ENCODE measurements at regions not wholly inside any gene's neighbourhood (a gene's known extent, or its start where the extent isn't known, plus 50 kb on each side); places are given as distances from the start of the nearest gene placed in this dataset.

DNA sequence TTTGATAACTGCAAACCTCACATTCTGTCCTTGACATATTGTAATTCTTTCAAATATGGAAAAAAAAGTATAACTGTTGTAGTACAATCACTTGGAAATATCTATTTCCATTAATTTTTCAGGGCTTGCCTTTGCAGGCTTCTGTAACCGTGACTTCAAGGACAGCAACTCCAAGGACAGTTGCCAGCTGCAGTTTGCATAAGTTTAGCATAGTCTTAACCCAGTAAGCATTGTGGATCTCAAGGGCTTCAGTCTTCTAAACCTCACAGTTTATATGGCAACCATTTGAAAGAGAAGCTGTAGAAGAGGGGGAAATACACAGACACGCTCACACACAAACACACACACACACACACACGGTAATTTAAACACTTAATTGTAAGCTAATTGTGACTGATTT lies 112.8 kb upstream of the GPR149 start:
- peaks cover 2% of the 10 kb centered on the region for H3K9me3 Mint-ChIP-seq (ENCODE audit: low read depth)
- ATAC-seq (no peak), DNase-seq (no peak)
- no peaks in the 10 kb centered on the region for H3K36me3 Mint-ChIP-seq
- no peaks in the 10 kb centered on the region for H3K27me3 Mint-ChIP-seq
- H3K4me1 Mint-ChIP-seq: no peaks in the 10 kb centered on the region
- H3K4me3 Mint-ChIP-seq: no peak overlapping the region
- no peak overlapping the region for H3K27ac Mint-ChIP-seq
- CTCF ChIA-PET: no interaction called here

DNA sequence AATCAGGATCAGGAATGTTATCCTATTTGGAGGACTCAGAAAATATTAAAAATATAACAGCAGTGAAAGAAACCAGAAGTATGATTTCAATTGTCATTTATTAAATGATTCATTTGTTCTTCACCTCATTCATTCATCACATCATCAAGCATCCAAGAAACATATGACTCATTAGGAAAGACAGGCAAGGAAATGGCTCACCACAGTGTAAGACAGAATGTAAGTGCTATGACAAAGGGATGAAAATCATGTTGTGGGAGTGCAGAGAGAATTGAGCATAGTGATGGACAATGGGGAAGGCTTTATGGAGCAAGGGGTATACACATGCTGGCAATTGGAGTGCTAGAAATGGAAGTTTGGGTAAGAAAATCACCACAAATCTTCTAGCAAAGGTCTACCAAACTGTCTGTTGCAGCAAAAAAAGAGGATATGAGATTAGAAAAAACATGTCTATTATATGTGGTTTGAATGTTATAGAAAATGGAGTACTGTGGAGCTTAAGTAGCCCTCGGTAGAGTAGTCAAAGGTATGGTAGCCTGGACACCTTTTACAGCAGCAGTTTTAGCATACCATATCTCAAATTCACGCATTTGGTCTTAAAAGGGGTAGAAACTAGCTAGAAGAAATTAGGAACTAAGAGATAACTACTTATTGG lies 111.1 kb upstream of the GPR149 start:
- Mint-ChIP-seq H3K4me1 (no peaks in the 10 kb centered on the region), H3K27ac (no peak overlapping the region), H3K27me3 (no peaks in the 10 kb centered on the region), H3K9me3 (ENCODE audit: low read depth) (peaks cover 2% of the 10 kb centered on the region), H3K4me3 (no peak overlapping the region), H3K36me3 (no peaks in the 10 kb centered on the region)
- ATAC-seq (no peak), DNase-seq (no peak)
- CTCF ChIA-PET: no interaction called here

DNA sequence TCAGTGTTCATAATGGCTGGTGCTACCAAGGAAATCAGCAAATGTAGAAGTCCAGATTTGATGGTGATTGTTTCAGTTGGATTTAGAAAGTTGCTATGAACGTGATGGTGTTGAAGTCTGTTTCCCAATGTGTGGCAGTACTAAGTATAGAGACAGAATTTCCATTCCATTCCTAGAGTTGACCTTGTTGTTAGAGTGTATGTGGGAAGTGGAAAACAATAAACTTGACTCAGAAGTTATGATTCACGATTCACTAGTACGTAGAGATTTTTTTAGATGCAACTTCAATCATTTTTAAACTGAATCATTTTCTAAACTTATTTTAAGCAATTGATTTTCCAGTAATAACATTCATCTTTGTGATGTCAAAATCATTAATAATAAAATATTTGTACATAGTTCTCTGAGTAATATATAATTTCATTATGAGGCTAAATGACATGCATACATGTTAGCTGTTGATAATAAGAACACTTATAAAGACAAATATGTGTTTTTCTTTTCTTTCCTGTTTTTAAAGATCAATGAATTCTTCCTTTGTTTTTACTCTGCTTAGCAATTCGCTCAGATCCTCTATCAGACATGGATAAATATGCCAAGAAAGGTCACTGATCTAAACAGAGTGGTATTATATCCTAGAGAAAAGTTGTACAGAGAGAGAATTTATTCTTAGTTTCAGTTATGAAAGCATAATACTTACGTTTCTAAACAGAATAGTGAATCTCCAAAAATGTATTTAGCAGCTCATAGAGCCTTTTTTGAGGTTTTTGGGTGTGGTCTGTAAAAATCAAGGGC lies 108.8 kb upstream of the GPR149 start:
- CTCF ChIA-PET: no interaction called here
- H3K9me3 Mint-ChIP-seq (ENCODE audit: low read depth): peaks cover 2% of the 10 kb centered on the region
- H3K27me3 Mint-ChIP-seq: no peaks in the 10 kb centered on the region
- ATAC-seq (no peak), DNase-seq (no peak)
- no peaks in the 10 kb centered on the region for H3K4me1 Mint-ChIP-seq
- no peak overlapping the region for H3K4me3 Mint-ChIP-seq
- no peak overlapping the region for H3K27ac Mint-ChIP-seq
- no peaks in the 10 kb centered on the region for H3K36me3 Mint-ChIP-seq

DNA sequence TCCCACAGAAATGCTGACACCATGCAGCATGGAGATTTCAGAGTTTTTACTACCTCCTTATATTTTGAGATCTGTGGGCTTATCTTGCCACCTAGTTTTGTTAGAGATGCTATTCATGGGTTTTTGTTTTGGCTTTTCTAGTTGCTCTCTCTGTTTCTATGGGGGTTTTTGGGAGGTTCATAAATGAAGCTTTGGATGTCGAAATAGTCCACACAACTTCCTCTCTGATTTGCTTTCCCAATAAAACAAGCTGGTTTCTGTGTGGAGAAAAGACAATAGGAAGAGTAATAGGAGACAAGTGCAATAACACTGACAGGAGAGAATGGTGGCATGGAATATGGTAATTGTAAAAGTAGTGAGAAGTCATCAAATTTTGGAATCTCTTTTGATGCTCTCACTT lies 106.8 kb upstream of the GPR149 start:
- ATAC-seq (no peak), DNase-seq (no peak)
- no peaks in the 10 kb centered on the region for H3K4me1 Mint-ChIP-seq
- CTCF ChIA-PET: no interaction called here
- H3K27ac Mint-ChIP-seq: no peak overlapping the region
- peaks cover 2% of the 10 kb centered on the region for H3K9me3 Mint-ChIP-seq (ENCODE audit: low read depth)
- H3K27me3 Mint-ChIP-seq: no peaks in the 10 kb centered on the region
- H3K36me3 Mint-ChIP-seq: no peaks in the 10 kb centered on the region
- H3K4me3 Mint-ChIP-seq: no peak overlapping the region

DNA sequence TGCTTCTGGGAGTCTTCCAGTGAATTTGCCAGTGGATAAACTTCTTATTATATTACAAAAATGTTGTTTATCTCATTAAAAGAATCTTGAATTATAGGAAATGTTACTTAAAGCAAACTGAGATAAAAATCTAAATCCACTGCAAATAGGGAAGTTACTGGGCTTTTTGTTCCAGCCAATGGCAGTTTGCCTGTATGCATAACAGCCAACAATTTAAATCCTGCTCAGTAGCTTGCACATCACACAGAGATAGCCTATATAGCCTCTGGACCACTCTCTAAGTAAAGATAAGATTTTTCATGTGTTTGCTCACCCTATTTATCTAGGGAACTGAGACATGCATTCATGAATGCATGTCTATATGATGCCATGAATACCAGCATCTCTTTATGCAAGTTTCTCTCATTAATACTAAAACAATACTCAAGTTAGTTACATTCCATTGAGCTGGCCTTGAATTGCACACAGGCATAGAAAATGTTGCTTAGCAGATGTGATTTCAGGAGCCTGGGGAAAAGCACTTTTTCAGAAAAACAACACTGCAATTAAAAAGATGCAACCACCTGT lies 92.1 kb upstream of the GPR149 start:
- no peak for ATAC-seq
- H3K36me3 Mint-ChIP-seq: no peaks in the 10 kb centered on the region
- DNase-seq: no peak
- no peak overlapping the region for H3K27ac Mint-ChIP-seq
- no peaks in the 10 kb centered on the region for H3K4me1 Mint-ChIP-seq
- H3K4me3 Mint-ChIP-seq: no peak overlapping the region
- H3K27me3 Mint-ChIP-seq: no peaks in the 10 kb centered on the region
- CTCF ChIA-PET: no interaction called here
- H3K9me3 Mint-ChIP-seq (ENCODE audit: low read depth): peaks cover 2% of the 10 kb centered on the region

DNA sequence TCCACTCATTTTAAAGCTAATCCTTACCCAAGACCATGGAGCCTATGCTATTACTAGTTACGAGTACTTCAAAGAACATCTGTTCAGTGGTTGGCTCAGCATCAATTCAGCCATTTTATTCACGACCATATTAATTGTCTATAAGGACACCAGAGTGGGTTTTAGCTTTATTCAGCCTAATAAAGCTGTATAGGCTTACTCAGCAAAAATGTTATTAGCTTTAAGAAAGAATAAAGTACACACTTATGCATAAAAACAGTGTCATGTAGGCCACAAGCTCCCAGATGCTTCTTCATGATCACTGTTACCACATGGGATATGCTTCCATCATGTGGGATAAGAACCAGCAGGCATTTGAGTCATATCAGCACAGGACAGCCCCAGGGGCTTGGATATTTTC lies 87.4 kb upstream of the GPR149 start:
- no peak overlapping the region for H3K4me3 Mint-ChIP-seq
- H3K36me3 Mint-ChIP-seq: no peaks in the 10 kb centered on the region
- ATAC-seq (no peak), DNase-seq (no peak)
- CTCF ChIA-PET: no interaction called here
- no peaks in the 10 kb centered on the region for H3K4me1 Mint-ChIP-seq
- H3K27ac Mint-ChIP-seq: no peak overlapping the region
- H3K27me3 Mint-ChIP-seq: no peaks in the 10 kb centered on the region
- peaks cover 4% of the 10 kb centered on the region for H3K9me3 Mint-ChIP-seq (ENCODE audit: low read depth)

DNA sequence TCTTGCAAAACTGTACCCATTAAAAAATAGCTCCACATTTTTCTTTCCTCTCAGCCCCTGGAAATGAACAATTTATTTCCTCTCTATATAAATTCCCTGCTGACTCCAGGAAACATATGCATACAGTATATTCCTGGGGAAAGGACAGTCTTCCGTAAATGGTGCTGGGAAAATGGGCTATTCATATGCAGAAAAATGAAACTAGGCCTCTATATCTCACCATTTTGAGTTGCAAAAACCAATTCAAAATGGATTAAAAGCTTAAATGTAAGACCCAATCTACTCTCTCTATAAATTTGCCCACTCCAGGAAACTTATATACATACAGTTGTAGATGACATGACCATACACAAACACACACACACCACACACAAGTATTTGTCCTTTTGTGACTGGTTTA lies 85.9 kb upstream of the GPR149 start:
- DNase-seq (no peak), ATAC-seq (no peak)
- H3K4me3 Mint-ChIP-seq: no peak overlapping the region
- no peaks in the 10 kb centered on the region for H3K27me3 Mint-ChIP-seq
- no peak overlapping the region for H3K27ac Mint-ChIP-seq
- no peaks in the 10 kb centered on the region for H3K4me1 Mint-ChIP-seq
- CTCF ChIA-PET: no interaction called here
- H3K9me3 Mint-ChIP-seq (ENCODE audit: low read depth): peaks cover 6% of the 10 kb centered on the region
- H3K36me3 Mint-ChIP-seq: no peaks in the 10 kb centered on the region

DNA sequence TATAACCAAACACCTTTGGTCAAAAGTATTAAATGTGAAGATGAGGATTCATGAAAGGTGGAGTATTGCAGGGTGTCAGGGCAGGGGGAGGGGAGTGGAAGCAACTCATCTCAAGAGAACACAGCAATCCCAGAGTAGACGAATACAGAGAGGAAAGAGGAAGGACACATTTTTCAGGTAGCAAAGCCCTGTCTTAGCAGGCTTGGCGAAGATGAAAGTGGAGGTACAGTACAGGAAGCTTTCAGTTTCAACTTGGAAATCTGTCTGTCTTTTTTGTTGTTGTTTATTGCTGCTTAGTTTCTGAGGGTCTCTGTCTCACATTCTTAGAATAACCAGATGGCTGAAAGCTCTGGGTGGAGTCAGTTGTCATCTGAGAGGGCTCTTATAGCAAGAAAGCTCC lies 80.8 kb upstream of the GPR149 start:
- Mint-ChIP-seq H3K4me3 (no peak overlapping the region), H3K9me3 (ENCODE audit: low read depth) (peaks cover 2% of the 10 kb centered on the region)
- ATAC-seq: no peak

DNA sequence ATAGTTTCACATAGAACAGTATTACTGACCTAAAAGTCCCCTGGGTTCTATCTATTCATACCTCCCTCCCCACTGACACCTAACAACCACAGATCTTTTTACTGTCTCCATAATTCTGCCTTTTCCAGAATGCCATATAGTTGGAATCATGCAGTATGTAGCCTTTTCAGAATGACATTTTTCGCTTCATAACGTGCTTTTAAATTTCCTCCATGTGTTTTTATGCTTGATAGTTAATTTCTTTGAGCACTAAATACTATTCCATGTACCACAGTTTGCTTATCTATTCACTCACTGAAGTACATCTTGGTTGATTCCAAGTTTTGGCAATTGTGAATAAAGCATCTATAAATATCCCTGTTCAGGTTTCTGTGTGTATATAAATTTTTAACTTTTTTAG lies 77.7 kb upstream of the GPR149 start:
- H3K4me1 Mint-ChIP-seq: no peaks in the 10 kb centered on the region
- H3K36me3 Mint-ChIP-seq: no peaks in the 10 kb centered on the region
- H3K4me3 Mint-ChIP-seq: no peak overlapping the region
- no peak overlapping the region for H3K27ac Mint-ChIP-seq
- no peaks in the 10 kb centered on the region for H3K27me3 Mint-ChIP-seq
- CTCF ChIA-PET: no interaction called here
- H3K9me3 Mint-ChIP-seq (ENCODE audit: low read depth): peaks cover 2% of the 10 kb centered on the region
- ATAC-seq (no peak), DNase-seq (no peak)

More for the DNA sequence above, 80.8 kb upstream of the GPR149 start:
- CTCF ChIA-PET: no interaction called here
- DNase-seq: no peak
- Mint-ChIP-seq H3K27ac (no peak overlapping the region), H3K27me3 (no peaks in the 10 kb centered on the region), H3K36me3 (no peaks in the 10 kb centered on the region), H3K4me1 (no peaks in the 10 kb centered on the region)

DNA sequence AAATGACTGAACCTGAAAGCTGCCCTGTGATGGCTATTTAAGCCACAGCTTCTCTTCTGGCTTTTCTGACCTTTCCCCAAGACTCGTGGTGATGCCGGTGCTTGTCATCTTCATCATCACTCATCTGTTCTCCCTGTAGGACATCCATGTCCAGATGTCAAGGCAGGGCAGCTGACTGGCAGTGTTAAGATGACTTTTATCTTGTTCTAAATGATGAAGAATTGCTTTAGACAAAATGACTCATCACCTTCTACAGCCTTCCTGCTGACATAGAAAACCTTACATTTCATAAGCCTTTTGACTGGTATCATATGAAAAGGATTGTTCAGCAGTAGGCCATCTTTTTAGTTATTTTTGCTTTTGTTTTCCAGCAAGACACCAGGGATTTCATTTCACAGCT lies 67.0 kb upstream of the GPR149 start:
- CTCF ChIA-PET: no interaction called here
- Mint-ChIP-seq H3K36me3 (no peaks in the 10 kb centered on the region), H3K4me3 (no peak overlapping the region), H3K9me3 (ENCODE audit: low read depth) (peaks cover 5% of the 10 kb centered on the region), H3K4me1 (no peaks in the 10 kb centered on the region), H3K27me3 (no peaks in the 10 kb centered on the region), H3K27ac (no peak overlapping the region)
- DNase-seq (no peak), ATAC-seq (no peak)

DNA sequence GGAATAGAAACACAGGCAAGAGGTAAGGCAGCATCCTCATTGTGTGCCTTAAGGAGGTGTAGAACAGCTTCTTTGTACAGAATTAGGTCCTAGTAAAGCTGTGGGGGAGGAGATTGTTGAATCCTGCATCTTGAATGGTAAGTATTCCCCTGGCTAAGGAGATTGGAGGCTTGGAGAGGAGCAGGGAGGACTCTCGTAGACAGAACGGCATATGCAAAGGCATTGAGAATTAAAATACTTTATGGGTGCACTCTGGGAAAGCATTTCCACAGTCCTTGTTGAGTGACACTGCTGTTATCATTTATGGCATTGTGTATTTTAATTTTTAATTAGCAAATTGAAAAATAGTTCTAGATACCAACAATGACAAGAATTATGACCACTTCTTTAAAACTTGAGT lies 66.5 kb upstream of the GPR149 start:
- DNase-seq (no peak), ATAC-seq (no peak)
- H3K27ac Mint-ChIP-seq: no peak overlapping the region
- H3K4me3 Mint-ChIP-seq: no peak overlapping the region
- H3K27me3 Mint-ChIP-seq: no peaks in the 10 kb centered on the region
- CTCF ChIA-PET: no interaction called here
- H3K4me1 Mint-ChIP-seq: no peaks in the 10 kb centered on the region
- peaks cover 5% of the 10 kb centered on the region for H3K9me3 Mint-ChIP-seq (ENCODE audit: low read depth)
- H3K36me3 Mint-ChIP-seq: no peaks in the 10 kb centered on the region

DNA sequence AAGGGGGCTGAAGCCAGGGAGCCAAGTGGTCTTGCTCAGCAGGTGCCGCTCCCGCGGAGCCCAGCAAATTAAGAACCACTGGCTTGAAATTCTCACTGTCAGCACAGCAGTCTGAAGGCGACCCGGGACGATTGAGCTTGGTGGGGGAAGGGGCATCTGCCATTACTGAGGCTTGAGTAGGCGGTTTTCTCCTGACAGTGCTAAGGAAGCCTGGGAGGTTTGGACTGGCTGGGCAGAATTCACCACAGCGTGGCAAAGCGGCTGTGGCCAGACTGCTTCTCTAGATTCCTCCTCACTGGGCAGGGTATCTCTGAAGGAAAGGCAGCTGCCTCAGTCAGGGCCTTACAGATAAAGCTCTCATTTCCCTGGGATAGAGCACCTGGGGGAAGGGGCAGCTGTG lies 57.0 kb upstream of the GPR149 start:
- Mint-ChIP-seq H3K27ac (no peak overlapping the region), H3K27me3 (no peaks in the 10 kb centered on the region), H3K4me1 (no peaks in the 10 kb centered on the region), H3K9me3 (ENCODE audit: low read depth) (no peaks in the 10 kb centered on the region), H3K4me3 (no peak overlapping the region), H3K36me3 (no peaks in the 10 kb centered on the region)
- ATAC-seq: no peak
- CTCF ChIA-PET: no interaction called here
- DNase-seq: no peak

DNA sequence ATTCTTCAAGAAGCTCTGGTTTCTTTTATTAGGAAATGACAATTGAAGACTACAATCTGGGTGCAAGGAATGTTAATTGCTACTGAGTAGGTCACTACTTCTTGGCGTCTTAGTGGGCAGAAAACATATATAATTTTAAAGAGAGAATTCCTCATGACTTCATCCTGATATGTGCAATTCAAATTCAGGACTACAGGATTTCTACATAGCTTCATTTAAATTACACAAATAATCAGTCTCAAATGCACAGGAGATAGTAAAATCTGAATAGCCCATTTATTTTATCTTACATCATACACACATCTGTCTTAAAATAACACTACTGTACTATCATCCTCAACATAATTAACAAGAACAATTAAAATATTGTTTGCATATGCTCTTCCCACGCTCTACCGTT lies 52.5 kb upstream of the GPR149 start:
- no peaks in the 10 kb centered on the region for H3K36me3 Mint-ChIP-seq
- no peak for ATAC-seq
- no peaks in the 10 kb centered on the region for H3K4me1 Mint-ChIP-seq
- no peak overlapping the region for H3K4me3 Mint-ChIP-seq
- H3K9me3 Mint-ChIP-seq (ENCODE audit: low read depth): no peaks in the 10 kb centered on the region
- CTCF ChIA-PET: no interaction called here
- no peak for DNase-seq
- H3K27me3 Mint-ChIP-seq: no peaks in the 10 kb centered on the region
- no peak overlapping the region for H3K27ac Mint-ChIP-seq

DNA sequence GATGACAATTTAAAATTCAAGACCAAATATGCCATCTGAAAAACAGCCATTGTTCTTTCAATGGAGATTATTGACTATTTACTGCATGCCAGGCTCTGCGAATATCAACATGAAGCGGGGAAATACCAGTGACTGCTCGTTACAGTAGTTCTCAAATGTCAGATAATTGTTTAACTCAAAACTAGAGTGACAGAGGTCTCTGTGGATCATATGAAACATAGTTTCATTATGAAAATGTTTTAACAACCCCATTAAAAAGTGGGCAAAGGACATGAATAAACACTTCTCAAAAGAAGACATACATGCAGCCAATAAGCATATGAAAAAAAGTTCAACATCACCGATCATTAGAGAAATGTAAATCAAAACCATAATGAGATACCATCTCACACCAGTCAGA lies 50.0 kb upstream of the GPR149 start:
- H3K9me3 Mint-ChIP-seq (ENCODE audit: low read depth): peaks cover under 1% of the 10 kb centered on the region
- DNase-seq (no peak), ATAC-seq (no peak)
- no peak overlapping the region for H3K27ac Mint-ChIP-seq
- H3K36me3 Mint-ChIP-seq: no peaks in the 10 kb centered on the region
- H3K4me1 Mint-ChIP-seq: no peaks in the 10 kb centered on the region
- no peaks in the 10 kb centered on the region for H3K27me3 Mint-ChIP-seq
- CTCF ChIA-PET: no interaction called here
- H3K4me3 Mint-ChIP-seq: no peak overlapping the region

Data from activated CD8-positive, alpha-beta memory T cell treated with anti-CD3 and anti-CD28 coated beads, Interleukin-2, amount 10 ng/mL, durations not matched to agents 7 days and 5 days (primary cell).